ENCODE measurements at regions not wholly inside any gene's neighbourhood (a gene's known extent, or its start where the extent isn't known, plus 50 kb on each side); places are given as distances from the start of the nearest gene placed in this dataset.

- TF ChIP-seq CTCF (IDR thresholded peaks at IDR 0.05) (no peak), POLR2A (IDR thresholded peaks at IDR 0.05) (no peak)
Measured at GRCh38 chr21:43331111-43331961, 95.6 kb downstream of the SIK1 start.
